ENCODE measurements at regions not wholly inside any gene's neighbourhood (a gene's known extent, or its start where the extent isn't known, plus 50 kb on each side); places are given as distances from the start of the nearest gene placed in this dataset.

DNA sequence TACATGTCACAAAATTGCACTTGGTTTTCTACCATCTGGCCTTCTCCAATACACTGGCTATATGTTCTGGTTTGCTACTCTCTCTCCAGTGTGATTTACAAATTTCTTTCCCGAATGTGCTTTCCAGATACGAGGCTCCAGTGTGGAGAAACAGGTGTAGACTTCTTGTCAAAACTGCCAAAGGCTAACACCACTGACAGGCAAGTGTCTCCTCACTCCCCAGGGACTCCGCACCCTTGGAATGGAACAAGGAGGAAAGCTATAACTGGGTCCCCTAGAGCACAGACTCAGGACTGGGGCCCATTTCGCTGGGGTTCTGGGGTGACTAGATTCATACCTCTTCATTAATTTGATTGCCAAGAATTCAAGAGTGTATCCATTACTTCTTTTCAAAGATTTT is 161.8 kb downstream of the FOXO1 start:
- Histone ChIP-seq H3K27me3 (replicated peaks in 1 of 7) (no peaks in the 10 kb centered on the region), H3K36me3 (no peaks in the 10 kb centered on the region), H3K4me3 (no peak overlapping the region), H3K9me3 (no peaks in the 10 kb centered on the region), H3K4me1 (peaks cover 0 to 33% (median 9%) of the 10 kb centered on the region in 6 donors), H3K27ac (peak overlapping the region in 4 of 8 donors; percentile 18 to 55 (median 42))
- TF ChIP-seq POLR2AphosphoS5 (IDR thresholded peaks at IDR 0.05) (no peak), POLR2A (IDR thresholded peaks at IDR 0.05) (no peak)
- TF ChIP-seq, protein P1, sequence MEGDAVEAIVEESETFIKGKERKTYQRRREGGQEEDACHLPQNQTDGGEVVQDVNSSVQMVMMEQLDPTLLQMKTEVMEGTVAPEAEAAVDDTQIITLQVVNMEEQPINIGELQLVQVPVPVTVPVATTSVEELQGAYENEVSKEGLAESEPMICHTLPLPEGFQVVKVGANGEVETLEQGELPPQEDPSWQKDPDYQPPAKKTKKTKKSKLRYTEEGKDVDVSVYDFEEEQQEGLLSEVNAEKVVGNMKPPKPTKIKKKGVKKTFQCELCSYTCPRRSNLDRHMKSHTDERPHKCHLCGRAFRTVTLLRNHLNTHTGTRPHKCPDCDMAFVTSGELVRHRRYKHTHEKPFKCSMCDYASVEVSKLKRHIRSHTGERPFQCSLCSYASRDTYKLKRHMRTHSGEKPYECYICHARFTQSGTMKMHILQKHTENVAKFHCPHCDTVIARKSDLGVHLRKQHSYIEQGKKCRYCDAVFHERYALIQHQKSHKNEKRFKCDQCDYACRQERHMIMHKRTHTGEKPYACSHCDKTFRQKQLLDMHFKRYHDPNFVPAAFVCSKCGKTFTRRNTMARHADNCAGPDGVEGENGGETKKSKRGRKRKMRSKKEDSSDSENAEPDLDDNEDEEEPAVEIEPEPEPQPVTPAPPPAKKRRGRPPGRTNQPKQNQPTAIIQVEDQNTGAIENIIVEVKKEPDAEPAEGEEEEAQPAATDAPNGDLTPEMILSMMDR (IDR thresholded peaks at IDR 0.05 in 8 of 11, conservative IDR thresholded peaks at IDR 0.05 in 3 of 11) = no peak
- intact Hi-C loops (cut with DNase I; ENCODE audit: low total_unique reads) = no loop called here
- no peak for DNase-seq
- 74 to 90% (median 87%) methylated on average over 4 of the region's 4 CpGs for WGBS, 5 donors

DNA sequence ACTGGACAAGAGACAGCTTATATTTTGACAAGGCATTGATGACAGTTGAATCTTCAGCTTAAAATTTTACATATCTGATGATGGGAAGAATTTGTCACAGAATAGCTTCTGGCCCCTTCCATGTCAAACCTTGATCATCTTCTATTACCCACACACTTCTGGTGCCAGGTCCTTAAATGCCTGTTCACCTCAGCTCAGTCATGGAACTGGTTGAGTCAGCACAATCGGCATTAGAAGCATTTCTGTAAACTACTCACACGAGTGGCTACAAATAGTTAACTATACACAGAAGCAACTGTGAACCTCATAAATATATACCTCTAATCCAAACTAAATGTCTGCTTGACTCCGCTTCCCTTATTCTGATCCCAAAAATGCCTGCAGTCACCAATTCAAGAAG is 161.2 kb downstream of the FOXO1 start:
- Histone ChIP-seq H3K9me3 (no peaks in the 10 kb centered on the region), H3K4me3 (no peak overlapping the region), H3K27me3 (replicated peaks in 1 of 7) (no peaks in the 10 kb centered on the region), H3K36me3 (no peaks in the 10 kb centered on the region), H3K27ac (no peak overlapping the region), H3K4me1 (peaks cover 0 to 33% (median 9%) of the 10 kb centered on the region in 6 donors)
- intact Hi-C loops (cut with DNase I; ENCODE audit: low total_unique reads) = no loop called here
- 85 to 98% (median 94%) methylated on average over 3 of the region's 3 CpGs for WGBS, 5 donors
- no peak for TF ChIP-seq POLR2A (IDR thresholded peaks at IDR 0.05)
- TF ChIP-seq, protein P1 (IDR thresholded peaks at IDR 0.05 in 8 of 11, conservative IDR thresholded peaks at IDR 0.05 in 3 of 11) = no peak
- TF ChIP-seq POLR2AphosphoS5 (IDR thresholded peaks at IDR 0.05) = no peak
- no peak for DNase-seq

Small RNA genes lying in the stretch of these regions (small RNA-seq; reads per million reads assigned to genes)
- gene RF00108 (0 to 0.08 (median 0) reads per million in 4 donors), gene RNY3P9 (0 reads per million in 4 donors), gene RPL17P51 (0 reads per million in 4 donors)
